Ishikawa (cell line): ENCODE measurements at regions not wholly inside any gene's neighbourhood (a gene's known extent, or its start where the extent isn't known, plus 50 kb on each side); places are given as distances from the start of the nearest gene placed in this dataset.

Source experiments
- CEBPB ChIP-seq: IDR thresholded peaks from 2 replicates; pipeline ENCODE4 v1.6.1; 2012
- CREB1 ChIP-seq: IDR thresholded peaks from 2 replicates; pipeline ENCODE4 v1.6.1; 2012; ENCODE audit warnings: low read depth
- EGR1 ChIP-seq: IDR thresholded peaks from 2 replicates; pipeline ENCODE4 v1.6.1; 2012
- EP300 ChIP-seq: IDR thresholded peaks from 2 replicates; pipeline ENCODE4 v1.6.1; 2012; ENCODE audit warnings: borderline replicate concordance
- FOXM1 ChIP-seq: IDR thresholded peaks from 2 replicates; pipeline ENCODE4 v1.6.1; 2012; ENCODE audit warnings: low read depth, borderline replicate concordance
- NFIC ChIP-seq: IDR thresholded peaks from 2 replicates; pipeline ENCODE4 v1.6.1; 2012
- RAD21 ChIP-seq: IDR thresholded peaks from 2 replicates; pipeline ENCODE4 v1.6.1; 2012; ENCODE audit warnings: low read depth
- TAF1 ChIP-seq: IDR thresholded peaks from 2 replicates; pipeline ENCODE4 v1.6.1; 2012; ENCODE audit warnings: low read depth, mild to moderate bottlenecking
- TCF12 ChIP-seq: IDR thresholded peaks from 2 replicates; pipeline ENCODE4 v1.6.1; 2012; ENCODE audit warnings: low read depth
- TEAD4 ChIP-seq: IDR thresholded peaks from 2 replicates; pipeline ENCODE4 v1.6.1; 2012
- YY1 ChIP-seq: IDR thresholded peaks from 2 replicates; pipeline ENCODE4 v1.6.1; 2012; ENCODE audit warnings: low read depth
- ZBTB7A ChIP-seq: IDR thresholded peaks from 2 replicates; pipeline ENCODE4 v1.6.1; 2012; ENCODE audit warnings: low read depth
- TF ChIP-seq, protein P1 (sequence below): IDR thresholded peaks from 2 replicates; pipeline ENCODE4 v1.6.1; 2012
- TF ChIP-seq, protein P2 (sequence below): IDR thresholded peaks from 2 replicates; pipeline ENCODE4 v1.6.1; 2012; ENCODE audit warnings: low read depth, mild to moderate bottlenecking
- TF ChIP-seq, protein P3 (sequence below): IDR thresholded peaks from 2 replicates; pipeline ENCODE4 v1.6.1; 2012

DNA sequence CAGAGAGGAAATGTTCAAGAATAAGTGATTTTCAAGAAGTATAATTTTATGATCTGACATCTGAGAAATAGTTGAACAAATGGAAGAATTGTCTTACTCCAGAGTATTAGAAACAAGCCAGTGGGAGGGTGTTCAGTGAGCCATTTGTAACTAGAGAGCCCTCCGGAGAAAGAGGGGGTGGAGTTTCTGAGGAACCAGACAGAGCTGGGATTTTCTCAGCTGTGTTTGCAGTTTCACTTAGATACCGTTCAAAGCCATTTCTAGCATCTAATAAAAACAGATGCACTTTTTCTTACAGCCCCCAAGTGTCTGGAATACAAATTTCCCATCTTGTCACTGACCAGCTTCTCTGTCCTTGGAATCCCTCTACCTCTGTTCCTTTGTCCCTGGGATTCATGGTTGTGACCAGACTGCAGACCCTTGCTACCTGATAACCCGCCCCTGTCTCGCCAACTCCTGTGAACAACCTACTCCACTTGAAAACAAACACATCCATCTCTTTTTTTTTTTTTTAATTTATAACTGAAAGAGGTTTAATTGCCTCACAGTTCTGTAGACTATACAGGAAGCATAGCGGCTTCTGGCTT is 132.8 kb upstream of the KLF3 start:
- TF ChIP-seq ZBTB7A (no peak), TCF12 (no peak), CEBPB (no peak), CREB1 (no peak), RAD21 (no peak), TEAD4 (no peak), YY1 (no peak), EP300 (no peak), TAF1 (no peak), NFIC (no peak), FOXM1 (no peak), EGR1 (no peak)
- TF ChIP-seq, protein P1, sequence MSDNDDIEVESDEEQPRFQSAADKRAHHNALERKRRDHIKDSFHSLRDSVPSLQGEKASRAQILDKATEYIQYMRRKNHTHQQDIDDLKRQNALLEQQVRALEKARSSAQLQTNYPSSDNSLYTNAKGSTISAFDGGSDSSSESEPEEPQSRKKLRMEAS, result no peak
- TF ChIP-seq, protein P2, sequence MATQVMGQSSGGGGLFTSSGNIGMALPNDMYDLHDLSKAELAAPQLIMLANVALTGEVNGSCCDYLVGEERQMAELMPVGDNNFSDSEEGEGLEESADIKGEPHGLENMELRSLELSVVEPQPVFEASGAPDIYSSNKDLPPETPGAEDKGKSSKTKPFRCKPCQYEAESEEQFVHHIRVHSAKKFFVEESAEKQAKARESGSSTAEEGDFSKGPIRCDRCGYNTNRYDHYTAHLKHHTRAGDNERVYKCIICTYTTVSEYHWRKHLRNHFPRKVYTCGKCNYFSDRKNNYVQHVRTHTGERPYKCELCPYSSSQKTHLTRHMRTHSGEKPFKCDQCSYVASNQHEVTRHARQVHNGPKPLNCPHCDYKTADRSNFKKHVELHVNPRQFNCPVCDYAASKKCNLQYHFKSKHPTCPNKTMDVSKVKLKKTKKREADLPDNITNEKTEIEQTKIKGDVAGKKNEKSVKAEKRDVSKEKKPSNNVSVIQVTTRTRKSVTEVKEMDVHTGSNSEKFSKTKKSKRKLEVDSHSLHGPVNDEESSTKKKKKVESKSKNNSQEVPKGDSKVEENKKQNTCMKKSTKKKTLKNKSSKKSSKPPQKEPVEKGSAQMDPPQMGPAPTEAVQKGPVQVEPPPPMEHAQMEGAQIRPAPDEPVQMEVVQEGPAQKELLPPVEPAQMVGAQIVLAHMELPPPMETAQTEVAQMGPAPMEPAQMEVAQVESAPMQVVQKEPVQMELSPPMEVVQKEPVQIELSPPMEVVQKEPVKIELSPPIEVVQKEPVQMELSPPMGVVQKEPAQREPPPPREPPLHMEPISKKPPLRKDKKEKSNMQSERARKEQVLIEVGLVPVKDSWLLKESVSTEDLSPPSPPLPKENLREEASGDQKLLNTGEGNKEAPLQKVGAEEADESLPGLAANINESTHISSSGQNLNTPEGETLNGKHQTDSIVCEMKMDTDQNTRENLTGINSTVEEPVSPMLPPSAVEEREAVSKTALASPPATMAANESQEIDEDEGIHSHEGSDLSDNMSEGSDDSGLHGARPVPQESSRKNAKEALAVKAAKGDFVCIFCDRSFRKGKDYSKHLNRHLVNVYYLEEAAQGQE, result no peak
- TF ChIP-seq, protein P3, sequence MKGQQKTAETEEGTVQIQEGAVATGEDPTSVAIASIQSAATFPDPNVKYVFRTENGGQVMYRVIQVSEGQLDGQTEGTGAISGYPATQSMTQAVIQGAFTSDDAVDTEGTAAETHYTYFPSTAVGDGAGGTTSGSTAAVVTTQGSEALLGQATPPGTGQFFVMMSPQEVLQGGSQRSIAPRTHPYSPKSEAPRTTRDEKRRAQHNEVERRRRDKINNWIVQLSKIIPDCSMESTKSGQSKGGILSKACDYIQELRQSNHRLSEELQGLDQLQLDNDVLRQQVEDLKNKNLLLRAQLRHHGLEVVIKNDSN, result no peak

DNA sequence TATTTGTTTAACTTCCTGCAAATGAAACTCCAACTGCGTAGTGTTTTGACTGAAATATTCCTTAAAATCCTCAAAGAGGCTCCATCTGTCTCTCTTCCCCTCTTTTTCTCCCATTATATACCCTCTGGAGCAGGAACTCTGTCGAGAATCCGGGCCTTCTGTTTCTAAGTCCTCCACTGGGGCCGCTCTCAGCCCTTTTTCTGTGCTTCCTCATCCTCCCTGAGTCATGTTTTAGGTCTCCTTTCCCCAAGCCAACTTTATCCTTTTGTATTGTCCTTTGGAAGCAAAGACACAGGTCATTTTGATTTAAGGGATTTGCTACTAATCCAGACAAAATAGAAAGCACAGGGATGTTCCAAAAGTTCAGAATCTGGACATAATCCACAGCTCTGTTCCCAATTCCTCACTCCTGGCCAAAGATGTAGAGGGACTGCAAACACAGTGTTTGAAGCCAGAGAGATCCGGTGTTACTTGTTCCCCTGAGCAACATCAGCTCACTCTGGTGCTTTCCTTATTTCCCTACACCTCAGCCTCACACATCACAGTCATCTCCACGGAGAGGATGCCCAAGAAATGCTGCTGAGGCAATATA is 131.0 kb upstream of the KLF3 start:
- TF ChIP-seq TCF12, result no peak
- TF ChIP-seq CREB1, result no peak
- TF ChIP-seq RAD21, result no peak
- TF ChIP-seq EGR1, result no peak
- TF ChIP-seq YY1, result no peak

DNA sequence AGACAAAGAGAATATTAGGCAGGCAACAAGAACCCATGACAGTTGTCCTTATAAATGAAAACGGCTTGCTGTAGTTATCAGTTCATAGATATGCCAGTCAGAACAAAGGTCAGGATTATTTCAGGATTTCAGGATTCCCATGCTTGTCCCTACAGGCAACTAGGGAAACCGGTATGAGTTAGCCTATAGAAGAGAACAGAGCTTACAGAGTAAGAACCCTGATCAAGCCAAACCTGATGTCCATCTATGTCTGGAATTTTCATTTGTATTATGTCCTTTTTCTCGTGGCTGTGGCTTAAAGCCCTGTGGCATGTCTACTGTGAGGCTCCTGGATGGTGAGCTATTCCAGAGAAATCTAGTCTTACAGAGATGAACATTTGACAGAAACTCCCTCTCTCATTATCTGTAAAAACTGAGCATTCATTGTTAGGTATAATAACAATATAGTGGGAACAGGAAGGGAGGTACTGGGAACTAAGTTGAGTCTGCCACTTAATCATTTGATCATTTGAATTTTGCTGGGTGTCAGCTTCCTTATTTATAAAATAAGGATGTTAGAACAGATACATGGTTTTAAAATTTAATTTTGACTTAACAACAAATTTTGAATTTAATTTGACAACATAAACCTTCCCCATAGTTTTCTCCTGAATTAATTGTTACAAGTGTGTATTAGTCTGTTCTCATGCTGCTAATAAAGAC is 129.5 kb upstream of the KLF3 start:
- no peak for TF ChIP-seq CEBPB
- no peak for TF ChIP-seq TAF1

DNA sequence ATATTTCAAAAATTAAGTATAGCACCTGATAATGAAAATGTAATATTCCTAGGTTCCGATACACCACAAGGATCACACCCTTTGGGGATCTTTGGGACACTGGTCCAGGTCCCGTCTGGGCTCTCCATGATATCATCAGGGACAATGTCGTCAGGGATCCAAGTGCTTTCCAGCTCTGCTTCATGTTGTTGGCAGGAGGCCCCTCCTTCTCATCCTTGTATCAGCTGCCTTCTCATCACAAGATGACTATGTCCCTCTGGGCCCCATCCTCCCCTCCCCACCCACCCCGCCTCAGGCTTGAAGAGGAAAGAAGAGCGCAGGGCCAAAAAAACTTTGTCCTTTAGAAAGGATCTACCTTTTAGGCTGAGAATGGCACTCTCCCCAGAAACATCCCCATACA is 128.3 kb upstream of the KLF3 start:
- TF ChIP-seq TAF1, result no peak
- TF ChIP-seq CREB1, result no peak
- TF ChIP-seq TEAD4, result no peak
- no peak for TF ChIP-seq CEBPB
- TF ChIP-seq, protein P3, result no peak
- no peak for TF ChIP-seq RAD21
- TF ChIP-seq EGR1, result no peak
- TF ChIP-seq NFIC, result no peak
- TF ChIP-seq, protein P2, result no peak
- no peak for TF ChIP-seq EP300
- no peak for TF ChIP-seq TCF12

DNA sequence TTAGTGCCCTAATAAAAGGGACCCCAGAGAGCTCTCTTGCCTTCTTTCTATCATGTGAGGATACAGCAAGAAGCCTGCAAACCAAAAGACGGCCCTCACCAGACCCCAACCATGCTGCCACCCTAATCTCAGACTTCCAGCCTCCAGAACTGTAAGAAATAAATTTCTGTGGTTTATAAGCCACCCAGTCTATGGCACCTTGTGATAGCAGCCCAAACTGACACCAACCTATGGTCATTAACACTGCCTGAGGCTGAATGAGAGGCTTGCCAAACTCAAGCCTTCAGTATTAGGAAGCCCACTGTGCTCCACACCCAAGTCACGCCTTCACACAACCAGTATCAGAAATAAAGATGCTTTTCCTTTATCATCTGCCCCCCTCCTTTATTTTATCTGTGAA is 127.3 kb upstream of the KLF3 start:
- TF ChIP-seq, protein P3, result no peak
- TF ChIP-seq ZBTB7A, result no peak
- no peak for TF ChIP-seq EP300
- TF ChIP-seq, protein P2, result no peak
- no peak for TF ChIP-seq CEBPB
- no peak for TF ChIP-seq NFIC
- no peak for TF ChIP-seq TAF1
- TF ChIP-seq, protein P1, result no peak
- no peak for TF ChIP-seq CREB1
- TF ChIP-seq FOXM1, result no peak
- no peak for TF ChIP-seq TCF12
- no peak for TF ChIP-seq TEAD4
